ENCODE measurements at regions not wholly inside any gene's neighbourhood (a gene's known extent, or its start where the extent isn't known, plus 50 kb on each side); places are given as distances from the start of the nearest gene placed in this dataset.

- TF ChIP-seq CTCF (IDR thresholded peaks at IDR 0.05; ENCODE audit: insufficient read depth, low read length), result no peak
- H3K4me3 ChIP-seq (ENCODE audit: low read depth, low read length), result no peak overlapping the region
- no peak for DNase-seq (ENCODE audit: low read depth)
Observed at GRCh38 chr18:61951396-61951795, 58.6 kb upstream of the RNF152 start.

GRCh38 chr18:61950371-61950770 lies 57.6 kb upstream of the RNF152 start:
- no peak for TF ChIP-seq CTCF (IDR thresholded peaks at IDR 0.05; ENCODE audit: insufficient read depth, low read length)
- H3K4me3 ChIP-seq (ENCODE audit: low read depth, low read length), result peak overlapping the region; percentile 29
- no peak for DNase-seq (ENCODE audit: low read depth)

- DNase-seq (ENCODE audit: low read depth), result peak; percentile 85
- H3K4me3 ChIP-seq (ENCODE audit: low read depth, low read length), result peak overlapping the region; percentile 29
- TF ChIP-seq CTCF (IDR thresholded peaks at IDR 0.05; ENCODE audit: insufficient read depth, low read length), result no peak
Observed at GRCh38 chr18:61949946-61950345, 57.1 kb upstream of the RNF152 start.

GRCh38 chr18:61948846-61949438 lies 56.1 kb upstream of the RNF152 start:
- TF ChIP-seq CTCF (IDR thresholded peaks at IDR 0.05; ENCODE audit: insufficient read depth, low read length), result no peak
- DNase-seq (ENCODE audit: low read depth), result no peak
- H3K4me3 ChIP-seq (ENCODE audit: low read depth, low read length), result no peak overlapping the region

GRCh38 chr18:61948281-61948741 lies 55.5 kb upstream of the RNF152 start:
- H3K4me3 ChIP-seq (ENCODE audit: low read depth, low read length), result no peak overlapping the region
- peak; percentile 18 for DNase-seq (ENCODE audit: low read depth)
- TF ChIP-seq CTCF (IDR thresholded peaks at IDR 0.05; ENCODE audit: insufficient read depth, low read length), result no peak

GRCh38 chr18:61946449-61946848 lies 53.6 kb upstream of the RNF152 start:
- DNase-seq (ENCODE audit: low read depth), result peak; percentile 71
- TF ChIP-seq CTCF (IDR thresholded peaks at IDR 0.05; ENCODE audit: insufficient read depth, low read length), result no peak

More at GRCh38 chr18:61946449-61946848, 53.6 kb upstream of the RNF152 start:
- H3K4me3 ChIP-seq (ENCODE audit: low read depth, low read length), result no peak overlapping the region
